ENCODE measurements at regions not wholly inside any gene's neighbourhood (a gene's known extent, or its start where the extent isn't known, plus 50 kb on each side); places are given as distances from the start of the nearest gene placed in this dataset.

DNA sequence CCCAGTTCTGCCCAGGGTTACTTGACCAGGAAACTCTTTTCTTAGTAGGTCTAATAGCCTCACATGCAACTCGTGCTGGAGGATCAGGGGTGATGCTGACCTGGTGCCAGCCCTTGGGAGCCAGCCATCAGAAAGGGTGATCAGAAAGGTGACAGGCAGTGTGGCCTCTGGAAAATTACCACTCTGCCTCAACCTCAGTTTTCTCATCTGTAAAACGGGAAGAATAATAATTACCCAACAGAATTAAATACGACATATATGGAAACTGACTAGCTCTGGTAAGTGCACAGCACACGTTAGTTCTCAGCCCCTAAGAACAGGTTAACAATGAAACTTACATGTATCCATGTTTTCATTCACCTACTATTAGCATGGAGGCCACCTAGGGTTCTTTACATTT, 157.6 kb downstream of the EN1 start:
- no peak for DNase-seq (ENCODE audit: low read depth)
- no peak overlapping the region for H3K4me3 ChIP-seq (ENCODE audit: low read depth, low read length)
- TF ChIP-seq, protein P1, sequence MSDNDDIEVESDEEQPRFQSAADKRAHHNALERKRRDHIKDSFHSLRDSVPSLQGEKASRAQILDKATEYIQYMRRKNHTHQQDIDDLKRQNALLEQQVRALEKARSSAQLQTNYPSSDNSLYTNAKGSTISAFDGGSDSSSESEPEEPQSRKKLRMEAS (IDR thresholded peaks at IDR 0.05; ENCODE audit: low read depth, low read length) = no peak
- no peak for TF ChIP-seq POLR2A (IDR thresholded peaks at IDR 0.05; ENCODE audit: extremely low read depth, insufficient read length)
- TF ChIP-seq, protein P2, sequence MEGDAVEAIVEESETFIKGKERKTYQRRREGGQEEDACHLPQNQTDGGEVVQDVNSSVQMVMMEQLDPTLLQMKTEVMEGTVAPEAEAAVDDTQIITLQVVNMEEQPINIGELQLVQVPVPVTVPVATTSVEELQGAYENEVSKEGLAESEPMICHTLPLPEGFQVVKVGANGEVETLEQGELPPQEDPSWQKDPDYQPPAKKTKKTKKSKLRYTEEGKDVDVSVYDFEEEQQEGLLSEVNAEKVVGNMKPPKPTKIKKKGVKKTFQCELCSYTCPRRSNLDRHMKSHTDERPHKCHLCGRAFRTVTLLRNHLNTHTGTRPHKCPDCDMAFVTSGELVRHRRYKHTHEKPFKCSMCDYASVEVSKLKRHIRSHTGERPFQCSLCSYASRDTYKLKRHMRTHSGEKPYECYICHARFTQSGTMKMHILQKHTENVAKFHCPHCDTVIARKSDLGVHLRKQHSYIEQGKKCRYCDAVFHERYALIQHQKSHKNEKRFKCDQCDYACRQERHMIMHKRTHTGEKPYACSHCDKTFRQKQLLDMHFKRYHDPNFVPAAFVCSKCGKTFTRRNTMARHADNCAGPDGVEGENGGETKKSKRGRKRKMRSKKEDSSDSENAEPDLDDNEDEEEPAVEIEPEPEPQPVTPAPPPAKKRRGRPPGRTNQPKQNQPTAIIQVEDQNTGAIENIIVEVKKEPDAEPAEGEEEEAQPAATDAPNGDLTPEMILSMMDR (IDR thresholded peaks at IDR 0.05; ENCODE audit: low read depth, low read length) = no peak
- no peak for TF ChIP-seq MYC (IDR thresholded peaks at IDR 0.05; ENCODE audit: low read depth, low read length)

DNA sequence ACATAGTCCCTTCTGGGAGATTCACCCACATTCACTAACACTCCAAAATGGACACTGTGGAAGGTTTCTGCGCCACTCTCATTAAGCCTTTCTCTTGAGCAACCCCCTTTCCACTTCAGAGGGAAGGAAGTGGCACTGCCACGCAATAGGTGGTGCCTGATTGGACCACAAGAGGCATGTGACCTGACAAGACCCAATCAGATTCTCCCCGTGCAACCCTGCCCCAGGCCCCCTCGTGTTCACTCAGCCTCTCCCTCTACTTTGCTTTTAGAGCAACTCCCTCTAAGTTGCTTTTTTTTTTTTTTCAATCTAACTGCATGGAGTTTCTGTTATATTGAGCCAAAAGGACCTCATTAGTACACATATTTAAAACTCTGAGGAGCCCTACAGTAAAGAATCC, 158.0 kb downstream of the EN1 start:
- TF ChIP-seq, protein P1 (IDR thresholded peaks at IDR 0.05; ENCODE audit: low read depth, low read length) = peak; percentile 26; the same call in 1 of the 2 replicates
- TF ChIP-seq, protein P2 (IDR thresholded peaks at IDR 0.05; ENCODE audit: low read depth, low read length) = no peak
- TF ChIP-seq POLR2A (IDR thresholded peaks at IDR 0.05; ENCODE audit: extremely low read depth, insufficient read length) (no peak), MYC (IDR thresholded peaks at IDR 0.05; ENCODE audit: low read depth, low read length) (no peak)

DNA sequence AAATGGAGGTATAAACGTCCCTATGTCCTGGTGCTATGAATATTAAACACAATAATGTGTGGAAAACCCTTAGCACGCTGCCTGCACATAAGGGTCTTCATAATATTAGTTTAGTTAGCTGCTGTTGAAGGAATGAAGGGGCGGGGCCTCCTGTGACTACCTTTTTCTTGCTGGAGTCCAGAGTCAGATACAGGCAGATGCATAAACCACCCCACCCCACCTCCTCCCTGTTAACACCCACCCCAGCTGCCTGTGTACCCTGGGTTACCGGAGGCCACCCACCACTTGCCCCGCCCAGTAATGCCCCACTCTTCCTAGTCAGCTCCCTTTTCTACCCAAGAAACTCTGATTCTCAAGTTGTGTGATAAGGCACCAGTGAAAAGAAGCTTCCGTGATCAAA, 158.4 kb downstream of the EN1 start:
- TF ChIP-seq, protein P2 (IDR thresholded peaks at IDR 0.05; ENCODE audit: low read depth, low read length) = no peak
- TF ChIP-seq POLR2A (IDR thresholded peaks at IDR 0.05; ENCODE audit: extremely low read depth, insufficient read length) = no peak
- TF ChIP-seq MYC (IDR thresholded peaks at IDR 0.05; ENCODE audit: low read depth, low read length) = no peak
- TF ChIP-seq, protein P1 (IDR thresholded peaks at IDR 0.05; ENCODE audit: low read depth, low read length) = no peak
- DNase-seq (ENCODE audit: low read depth) = no peak

More for the DNA sequence above, 158.0 kb downstream of the EN1 start:
- no peak overlapping the region for H3K4me3 ChIP-seq (ENCODE audit: low read depth, low read length)
- peak; percentile 32 for DNase-seq (ENCODE audit: low read depth)

DNA sequence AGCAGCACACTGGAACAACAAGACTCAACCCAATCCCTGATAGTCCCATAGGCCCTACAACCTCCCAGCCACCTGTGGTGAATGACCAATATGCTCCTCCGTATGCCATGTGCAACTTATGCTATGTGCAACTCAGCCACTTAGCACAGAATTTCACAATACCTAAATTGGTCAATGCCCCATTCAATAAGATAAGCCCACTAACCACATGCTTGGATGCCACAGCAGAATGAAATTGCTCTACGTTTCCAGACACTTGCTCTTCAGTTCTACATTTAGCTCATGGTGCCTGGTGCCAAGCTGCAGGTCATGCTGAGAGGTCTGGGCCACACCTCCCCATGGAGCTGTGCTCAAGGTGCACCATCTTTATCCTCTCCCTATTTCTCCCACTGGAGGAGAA, 159.8 kb downstream of the EN1 start:
- TF ChIP-seq POLR2A (IDR thresholded peaks at IDR 0.05; ENCODE audit: extremely low read depth, insufficient read length) (no peak), MYC (IDR thresholded peaks at IDR 0.05; ENCODE audit: low read depth, low read length) (no peak)
- TF ChIP-seq, protein P1 (IDR thresholded peaks at IDR 0.05; ENCODE audit: low read depth, low read length) = no peak
- TF ChIP-seq, protein P2 (IDR thresholded peaks at IDR 0.05; ENCODE audit: low read depth, low read length) = no peak
- no peak overlapping the region for H3K4me3 ChIP-seq (ENCODE audit: low read depth, low read length)
- DNase-seq (ENCODE audit: low read depth) = peak; percentile 69

More for the DNA sequence above, 158.4 kb downstream of the EN1 start:
- no peak overlapping the region for H3K4me3 ChIP-seq (ENCODE audit: low read depth, low read length)

DNA sequence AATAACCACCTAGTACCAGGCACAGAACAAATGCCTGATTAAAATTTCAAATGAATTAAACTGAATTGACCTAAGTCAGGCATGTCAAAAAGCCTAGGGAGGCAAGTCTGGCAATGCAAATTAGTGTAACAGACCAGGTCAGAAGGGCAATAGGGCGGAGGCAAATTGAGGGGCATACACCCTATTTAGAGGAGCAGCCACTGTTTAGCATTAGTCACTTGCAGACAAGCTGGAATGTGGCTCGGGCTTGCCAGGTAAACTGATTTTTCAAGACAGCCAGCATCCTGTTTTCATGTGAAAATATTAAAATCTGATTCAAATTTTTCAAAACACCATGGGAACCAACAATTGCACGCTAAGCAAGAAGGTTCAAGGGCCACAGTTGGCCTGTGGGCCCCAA, 160.3 kb downstream of the EN1 start:
- no peak for DNase-seq (ENCODE audit: low read depth)
- H3K4me3 ChIP-seq (ENCODE audit: low read depth, low read length) = no peak overlapping the region
- TF ChIP-seq, protein P2 (IDR thresholded peaks at IDR 0.05; ENCODE audit: low read depth, low read length) = no peak
- TF ChIP-seq, protein P1 (IDR thresholded peaks at IDR 0.05; ENCODE audit: low read depth, low read length) = no peak
- TF ChIP-seq MYC (IDR thresholded peaks at IDR 0.05; ENCODE audit: low read depth, low read length) (no peak), POLR2A (IDR thresholded peaks at IDR 0.05; ENCODE audit: extremely low read depth, insufficient read length) (no peak)
